Right lung (tissue), 2 donors: ENCODE measurements at regions not wholly inside any gene's neighbourhood (a gene's known extent, or its start where the extent isn't known, plus 50 kb on each side); places are given as distances from the start of the nearest gene placed in this dataset.
A peak's percentile ranks its signal among the peaks of the same experiment; 100 is the strongest.

Experiments used
- DNase-seq, 2 donors: peaks; one replicate each; pipeline ENCODE4 v3.0.0-alpha.2; 2013

- no peak for DNase-seq
These were observed 102.5 kb upstream of the RGS4 start for GRCh38 chr1:162966613-162967012.

- DNase-seq = no peak
These were observed 103.9 kb upstream of the CCDC190 start for GRCh38 chr1:162964901-162965300.

DNA sequence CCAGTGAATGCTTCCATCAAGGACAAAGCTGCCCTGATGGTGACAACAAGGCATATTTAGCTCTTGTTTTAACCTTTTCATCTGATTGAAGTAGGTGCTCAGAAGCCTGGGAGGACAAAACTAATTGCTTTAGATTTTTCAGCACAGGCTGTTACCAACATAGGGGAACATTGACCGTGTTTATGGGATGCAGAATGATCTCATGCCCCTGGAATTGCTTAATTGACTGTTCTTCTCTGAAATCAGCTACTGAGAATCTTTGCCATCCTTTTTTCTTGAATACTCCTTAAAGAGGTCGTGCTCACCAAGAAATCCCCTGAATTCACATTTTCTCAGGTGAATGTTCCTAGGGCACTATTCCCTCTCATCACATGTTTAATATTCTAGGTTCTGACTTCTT, 95.9 kb upstream of the CCDC190 start:
- DNase-seq = no peak

GRCh38 chr1:162954824-162955223, 93.8 kb upstream of the CCDC190 start:
- DNase-seq = no peak

GRCh38 chr1:162952956-162953355, 92.0 kb upstream of the CCDC190 start:
- DNase-seq = no peak

GRCh38 chr1:162951553-162952315, 90.8 kb upstream of the CCDC190 start:
- DNase-seq = no peak

GRCh38 chr1:162950187-162950586, 89.2 kb upstream of the CCDC190 start:
- DNase-seq = no peak

- no peak for DNase-seq
These were observed 85.7 kb upstream of the CCDC190 start for GRCh38 chr1:162946701-162947100.

DNA sequence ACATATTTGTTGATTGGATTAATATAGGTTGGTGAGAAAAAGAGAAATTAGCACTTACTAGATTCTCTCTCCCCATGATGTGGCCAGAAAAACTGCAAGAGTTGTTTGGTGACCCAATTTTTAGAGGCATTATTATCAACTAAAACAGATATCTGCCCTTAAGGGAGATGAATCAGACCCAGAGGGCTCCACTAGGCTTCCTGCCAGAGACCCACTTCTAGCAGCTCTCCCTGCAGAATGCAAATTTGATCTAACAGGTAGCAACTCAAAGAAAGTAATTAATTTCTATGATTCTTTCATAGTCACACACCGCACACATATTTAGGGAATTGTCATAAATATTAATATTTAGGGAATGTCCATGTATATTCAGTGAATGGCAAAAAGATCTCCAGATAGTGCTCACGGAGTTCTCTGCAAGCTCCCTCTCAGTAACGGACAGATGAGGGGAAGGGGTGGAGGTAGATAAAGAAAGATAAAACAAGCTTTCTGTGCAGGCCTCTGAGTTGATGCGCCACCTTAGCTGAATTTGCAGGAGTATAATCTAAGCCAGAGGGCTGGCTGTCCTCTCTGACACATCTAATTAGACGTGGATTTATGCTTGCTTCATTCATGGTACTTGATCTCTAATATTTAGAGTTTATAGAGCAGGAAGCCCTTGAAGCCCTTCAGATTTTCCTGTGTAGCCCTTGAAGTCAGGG, 84.1 kb upstream of the CCDC190 start:
- DNase-seq = no peak

- no peak for DNase-seq
These were observed 82.6 kb upstream of the CCDC190 start for GRCh38 chr1:162943622-162944021.

GRCh38 chr1:162942916-162943559, 82.1 kb upstream of the CCDC190 start:
- peak; percentile 6 to 23 for DNase-seq

DNA sequence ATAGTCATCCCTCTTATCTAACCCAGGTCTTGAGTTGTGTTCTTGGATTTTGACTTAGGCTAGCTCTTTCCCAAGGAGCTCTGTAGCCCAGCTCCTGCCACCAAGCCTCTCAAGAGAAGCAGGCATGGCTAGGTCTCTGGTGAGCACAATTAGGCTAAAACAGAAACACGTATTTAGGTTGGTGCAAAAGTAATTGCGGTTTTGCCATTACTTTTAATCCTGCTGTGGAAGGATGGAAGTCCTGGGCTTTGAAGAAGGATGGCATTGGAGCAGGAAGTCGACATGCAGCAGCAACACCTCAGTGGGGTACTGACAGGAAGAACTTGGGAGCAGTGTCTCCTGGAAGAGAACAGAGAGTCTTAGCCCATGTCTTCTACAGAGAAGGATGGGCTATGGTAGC, 80.0 kb upstream of the CCDC190 start:
- DNase-seq = no peak

- DNase-seq = no peak
These were observed 78.1 kb upstream of the CCDC190 start for GRCh38 chr1:162939035-162939434.

DNA sequence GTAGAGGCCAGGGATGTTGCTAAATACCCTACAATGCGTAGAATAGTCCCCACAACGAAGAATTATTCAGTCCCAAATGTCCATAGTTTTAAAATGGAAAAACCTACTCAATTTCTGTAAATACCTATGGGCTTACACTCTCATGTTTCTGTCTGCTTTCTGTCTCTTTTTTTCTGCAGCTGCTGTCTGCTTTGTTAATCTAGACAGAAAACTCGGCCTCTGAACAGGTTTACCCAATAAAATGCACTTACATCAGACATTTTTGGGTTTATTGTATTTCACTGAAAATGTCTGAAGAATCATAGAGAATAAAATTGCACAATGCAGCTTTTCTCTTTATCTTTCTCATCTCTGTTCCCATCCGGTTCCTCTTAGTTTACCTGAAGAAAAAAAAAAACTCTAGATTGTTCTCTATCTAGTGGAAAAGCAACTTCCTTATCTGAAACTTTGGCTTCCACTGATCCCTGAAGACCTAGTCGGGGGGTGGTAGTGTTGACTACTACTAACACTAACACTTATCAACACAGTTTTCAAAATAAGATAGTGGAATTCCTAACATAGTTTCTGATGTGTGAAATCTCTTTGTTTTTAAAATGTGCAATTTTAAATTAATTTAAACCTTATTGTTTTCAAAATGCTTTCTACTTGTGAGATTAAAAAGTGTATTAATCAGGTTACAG, 76.9 kb upstream of the CCDC190 start:
- DNase-seq = no peak

DNA sequence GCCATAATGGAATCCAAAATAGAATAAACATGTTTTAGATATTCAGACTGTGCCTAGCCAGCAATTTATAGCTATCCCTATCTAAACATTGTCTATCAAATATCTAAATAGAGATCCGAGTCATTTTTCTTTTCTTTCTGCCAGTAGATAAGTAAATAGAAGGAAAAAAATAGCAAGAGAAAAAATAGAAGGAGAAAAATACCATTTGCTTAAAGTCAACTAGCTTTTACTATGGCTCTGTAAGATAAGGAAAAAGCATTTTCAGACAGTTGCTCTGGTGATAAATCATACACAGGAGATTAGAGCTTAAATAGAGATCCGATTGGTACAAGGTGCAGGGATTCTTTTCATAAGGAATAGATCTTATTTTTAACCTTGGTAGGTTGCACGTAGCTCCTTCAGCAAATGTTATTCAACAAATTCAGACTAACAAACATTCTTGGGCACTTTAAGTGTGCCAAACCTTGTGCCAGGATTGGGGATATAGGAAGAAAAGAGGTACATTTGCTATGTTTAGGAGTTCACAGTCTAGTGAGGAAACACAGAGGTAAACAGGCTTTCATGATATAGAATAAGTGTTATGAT, 70.1 kb upstream of the CCDC190 start:
- no peak for DNase-seq

DNA sequence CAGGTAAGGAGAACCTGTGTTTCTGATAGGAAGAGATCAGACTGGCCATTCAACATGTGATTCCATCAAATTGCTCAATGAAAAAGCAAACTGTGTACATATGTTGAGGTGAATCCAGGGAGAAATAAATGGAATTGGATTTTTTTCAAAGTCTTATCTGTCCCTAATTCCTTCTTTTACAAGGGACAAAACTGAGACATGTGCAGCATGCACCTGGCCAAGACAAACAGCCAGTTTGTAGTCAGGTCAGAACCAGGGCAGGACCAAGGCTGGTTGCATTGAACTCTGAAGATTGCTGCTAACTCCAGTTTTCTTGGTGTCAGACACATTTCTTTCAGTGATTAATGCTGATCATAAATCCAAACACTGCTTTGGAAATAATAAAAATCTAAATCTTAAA, 69.6 kb upstream of the CCDC190 start:
- DNase-seq = no peak

DNA sequence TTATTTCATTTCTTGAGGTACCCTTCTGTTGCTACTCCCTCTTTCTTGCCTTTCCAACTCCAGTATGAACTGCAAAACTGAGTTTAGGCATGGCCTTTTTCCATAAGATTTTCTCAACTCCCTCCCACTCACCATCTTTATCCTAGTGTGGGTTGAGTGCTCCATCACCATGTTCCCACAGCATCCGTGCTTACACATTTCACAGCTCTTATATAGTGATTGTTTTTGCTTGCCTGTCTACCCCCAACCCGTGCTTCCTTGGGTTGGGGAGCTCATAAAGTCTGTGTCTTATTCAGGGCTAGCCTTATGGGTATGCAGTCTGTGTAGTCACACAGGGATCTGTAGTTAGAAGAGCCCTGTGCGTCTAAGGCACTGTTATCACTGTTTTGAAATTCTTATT, 68.2 kb upstream of the CCDC190 start:
- DNase-seq = no peak

DNA sequence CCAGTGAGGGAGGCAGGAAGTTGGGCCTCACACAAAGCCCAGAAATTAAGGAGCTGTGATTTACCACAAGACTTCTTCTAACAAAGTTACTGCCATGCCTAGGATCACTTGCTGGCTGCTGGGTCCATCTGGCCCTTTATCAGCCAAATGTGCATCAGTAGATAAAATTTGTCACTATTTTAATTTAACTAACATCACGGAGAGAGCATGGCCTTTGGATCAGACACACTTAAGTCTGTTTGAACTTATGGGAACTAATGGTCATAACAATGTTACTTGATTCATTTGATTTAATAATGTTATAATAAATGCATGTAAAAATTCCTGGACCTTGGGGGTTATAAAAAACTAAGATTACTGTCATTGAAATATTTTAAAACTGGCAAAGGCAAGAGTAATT, 67.2 kb upstream of the CCDC190 start:
- DNase-seq = no peak

GRCh38 chr1:162927421-162927820, 66.4 kb upstream of the CCDC190 start:
- no peak for DNase-seq

DNA sequence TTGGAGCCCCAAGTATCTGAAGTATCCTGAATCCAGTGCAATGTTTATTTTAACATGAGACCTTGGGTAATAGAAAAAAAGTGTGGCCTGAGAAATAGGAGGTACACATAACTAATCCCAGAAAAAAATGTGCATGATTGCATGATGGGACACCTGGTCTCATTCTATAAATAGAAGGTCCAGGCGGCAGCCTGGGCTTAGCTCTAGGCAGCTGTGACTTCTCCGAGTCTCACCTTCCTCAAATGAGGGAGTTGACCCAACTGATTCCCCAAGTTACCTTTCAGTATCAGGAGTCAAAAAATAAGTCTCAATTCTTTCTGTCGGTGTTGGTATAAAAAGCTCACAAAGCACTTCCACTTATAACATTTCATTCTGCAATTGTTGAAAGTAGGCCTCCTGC, 65.9 kb upstream of the CCDC190 start:
- DNase-seq = no peak

GRCh38 chr1:162924179-162924578, 63.2 kb upstream of the CCDC190 start:
- no peak for DNase-seq

GRCh38 chr1:162922201-162922600, 61.2 kb upstream of the CCDC190 start:
- DNase-seq = no peak
